ENCODE measurements at regions not wholly inside any gene's neighbourhood (a gene's known extent, or its start where the extent isn't known, plus 50 kb on each side); places are given as distances from the start of the nearest gene placed in this dataset.

GRCh38 chr6:115365783-115366182 is 694.9 kb downstream of the FRK start:
- intact Hi-C loops (cut with DNase I): no loop called here
- DNase-seq (no peak), ATAC-seq (no peak)

GRCh38 chr6:115363379-115363778 is 697.3 kb downstream of the FRK start:
- intact Hi-C loops (cut with DNase I): no loop called here
- DNase-seq: no peak
- ATAC-seq: no peak

GRCh38 chr6:115362234-115362633 is 698.5 kb downstream of the FRK start:
- intact Hi-C loops (cut with DNase I): no loop called here
- no peak for DNase-seq
- ATAC-seq: no peak

- DNase-seq: no peak
- intact Hi-C loops (cut with DNase I): no loop called here
- no peak for ATAC-seq
These were observed 699.9 kb downstream of the FRK start for GRCh38 chr6:115360602-115361325.

- ATAC-seq (no peak), DNase-seq (no peak)
- intact Hi-C loops (cut with DNase I): no loop called here
These were observed 702.1 kb downstream of the FRK start for GRCh38 chr6:115358616-115359015.

- no peak for DNase-seq
- ATAC-seq: no peak
- intact Hi-C loops (cut with DNase I): no loop called here
These were observed 704.3 kb downstream of the FRK start for GRCh38 chr6:115356371-115356770.

- no peak for DNase-seq
- no peak for ATAC-seq
- intact Hi-C loops (cut with DNase I): no loop called here
These were observed 737.7 kb downstream of the FRK start for GRCh38 chr6:115323001-115323400.

GRCh38 chr6:115319823-115320222 is 740.9 kb downstream of the FRK start:
- ATAC-seq (no peak), DNase-seq (no peak)
- intact Hi-C loops (cut with DNase I): no loop called here

- intact Hi-C loops (cut with DNase I): no loop called here
- ATAC-seq (no peak), DNase-seq (no peak)
These were observed 750.5 kb downstream of the FRK start for GRCh38 chr6:115310156-115310555.

- no peak for DNase-seq
- ATAC-seq: no peak
- intact Hi-C loops (cut with DNase I): no loop called here
These were observed 758.0 kb downstream of the FRK start for GRCh38 chr6:115302731-115303130.

GRCh38 chr6:115287467-115287866 is 773.2 kb downstream of the FRK start:
- intact Hi-C loops (cut with DNase I): no loop called here
- no peak for DNase-seq
- no peak for ATAC-seq

- DNase-seq (no peak), ATAC-seq (no peak)
- intact Hi-C loops (cut with DNase I): no loop called here
These were observed 783.7 kb downstream of the FRK start for GRCh38 chr6:115276881-115277565.

GRCh38 chr6:115272311-115272710 is 788.4 kb downstream of the FRK start:
- DNase-seq (no peak), ATAC-seq (no peak)
- intact Hi-C loops (cut with DNase I): no loop called here

GRCh38 chr6:115271434-115271833 is 789.3 kb downstream of the FRK start:
- ATAC-seq (no peak), DNase-seq (no peak)
- intact Hi-C loops (cut with DNase I): no loop called here

GRCh38 chr6:115270953-115271352 is 789.7 kb downstream of the FRK start:
- no peak for DNase-seq
- ATAC-seq: no peak
- intact Hi-C loops (cut with DNase I): no loop called here

GRCh38 chr6:115241373-115241772 is 819.3 kb downstream of the FRK start:
- DNase-seq (no peak), ATAC-seq (no peak)
- intact Hi-C loops (cut with DNase I): no loop called here

- ATAC-seq: no peak
- intact Hi-C loops (cut with DNase I): no loop called here
- no peak for DNase-seq
These were observed 839.5 kb downstream of the FRK start for GRCh38 chr6:115221198-115221597.

GRCh38 chr6:115220551-115221159 is 840.0 kb downstream of the FRK start:
- DNase-seq (no peak), ATAC-seq (no peak)
- intact Hi-C loops (cut with DNase I): no loop called here

- intact Hi-C loops (cut with DNase I): no loop called here
- no peak for ATAC-seq
- DNase-seq: no peak
These were observed 841.0 kb downstream of the FRK start for GRCh38 chr6:115219645-115220044.

- intact Hi-C loops (cut with DNase I): no loop called here
- DNase-seq (no peak), ATAC-seq (no peak)
These were observed 843.9 kb downstream of the FRK start for GRCh38 chr6:115216835-115217234.

- DNase-seq (no peak), ATAC-seq (no peak)
- intact Hi-C loops (cut with DNase I): no loop called here
These were observed 846.4 kb downstream of the FRK start for GRCh38 chr6:115214283-115214682.

All from left cardiac atrium (tissue), 4 donors.